ENCODE measurements at regions not wholly inside any gene's neighbourhood (a gene's known extent, or its start where the extent isn't known, plus 50 kb on each side); places are given as distances from the start of the nearest gene placed in this dataset.

- no peak overlapping the region for H3K4me3 ChIP-seq (ENCODE audit: low read length)
- H3K4me1 ChIP-seq (ENCODE audit: control insufficient read depth, insufficient read depth, low read length): no peaks in the 10 kb centered on the region
- no peak overlapping the region for H3K9ac ChIP-seq (ENCODE audit: low read length)
- H3K27me3 ChIP-seq (ENCODE audit: control insufficient read depth, insufficient read depth, low read length): no peaks in the 10 kb centered on the region
- H3K27ac ChIP-seq (ENCODE audit: low read depth, low read length): no peak overlapping the region
- no peaks in the 10 kb centered on the region for H3K36me3 ChIP-seq (ENCODE audit: control insufficient read depth, insufficient read depth, low read length)
Measured at GRCh38 chr16:85290626-85291301, 178.5 kb upstream of the CIBAR2 start.

GRCh38 chr16:85291302-85292148, 179.3 kb upstream of the CIBAR2 start:
- Histone ChIP-seq H3K9ac (ENCODE audit: low read length) (no peak overlapping the region), H3K4me3 (ENCODE audit: low read length) (no peak overlapping the region)

DNA sequence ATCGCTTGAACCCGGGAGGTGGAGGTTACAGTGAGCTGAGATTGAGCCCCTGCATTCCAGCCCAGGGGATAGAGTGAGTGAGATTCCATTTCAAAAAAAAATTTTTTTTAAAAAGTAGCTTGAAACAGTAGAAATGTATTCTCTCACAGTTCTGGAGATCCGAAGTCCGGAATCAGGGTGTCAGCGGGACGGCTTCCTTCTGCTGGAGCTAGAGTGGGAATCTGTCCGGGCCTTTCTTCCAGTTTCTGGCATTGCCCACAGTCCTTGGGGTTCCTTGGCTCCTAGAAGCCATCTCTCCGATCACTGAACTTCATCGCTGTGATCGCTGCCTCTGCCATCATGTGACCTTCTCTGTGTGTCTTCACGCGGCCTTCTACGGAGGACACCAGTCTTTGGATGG, 181.2 kb upstream of the CIBAR2 start:
- H3K4me3 ChIP-seq (ENCODE audit: low read length): no peak overlapping the region
- H3K27me3 ChIP-seq (ENCODE audit: control insufficient read depth, insufficient read depth, low read length): no peaks in the 10 kb centered on the region
- H3K27ac ChIP-seq (ENCODE audit: low read depth, low read length): no peak overlapping the region
- no peak overlapping the region for H3K9ac ChIP-seq (ENCODE audit: low read length)
- no peaks in the 10 kb centered on the region for H3K4me1 ChIP-seq (ENCODE audit: control insufficient read depth, insufficient read depth, low read length)
- no peaks in the 10 kb centered on the region for H3K36me3 ChIP-seq (ENCODE audit: control insufficient read depth, insufficient read depth, low read length)

More at GRCh38 chr16:85291302-85292148, 179.3 kb upstream of the CIBAR2 start:
- Histone ChIP-seq H3K4me1 (ENCODE audit: control insufficient read depth, insufficient read depth, low read length) (no peaks in the 10 kb centered on the region), H3K27ac (ENCODE audit: low read depth, low read length) (no peak overlapping the region), H3K36me3 (ENCODE audit: control insufficient read depth, insufficient read depth, low read length) (no peaks in the 10 kb centered on the region), H3K27me3 (ENCODE audit: control insufficient read depth, insufficient read depth, low read length) (no peaks in the 10 kb centered on the region)

DNA sequence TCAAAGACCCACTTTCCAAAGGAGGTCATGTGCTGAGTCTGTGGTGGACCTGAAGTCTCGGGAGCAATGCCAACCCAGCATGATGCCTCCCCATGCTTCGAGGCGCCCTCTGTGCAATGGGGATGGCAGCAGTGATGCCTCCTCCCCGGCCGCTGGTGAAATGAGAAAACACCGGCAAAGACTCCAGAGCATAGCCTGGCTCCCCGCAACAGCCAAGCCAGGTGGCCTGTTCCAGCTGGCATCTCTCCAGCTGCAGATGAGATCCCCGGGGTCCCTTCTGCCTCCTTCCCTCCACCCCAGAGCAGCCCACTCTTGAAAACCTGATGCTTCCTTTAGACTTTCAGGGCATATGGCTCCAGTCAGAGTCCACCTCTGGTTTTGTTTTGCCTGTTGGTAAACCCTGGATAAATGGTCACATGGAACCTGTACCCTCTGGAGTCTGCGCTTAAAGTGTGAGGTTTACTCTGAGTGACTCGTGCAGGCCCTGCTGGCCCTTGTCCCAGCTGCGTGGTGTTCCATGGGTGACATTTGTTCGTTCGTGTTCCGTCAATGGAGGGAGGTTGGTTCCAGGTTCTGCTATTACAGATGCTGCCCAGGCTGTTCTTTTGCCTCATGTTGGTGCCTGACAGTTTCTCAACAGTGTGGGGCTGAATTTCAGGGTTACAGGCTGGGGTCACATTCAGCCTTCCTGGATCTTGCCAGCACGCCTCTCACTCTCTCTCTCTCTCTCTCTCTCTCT, 181.8 kb upstream of the CIBAR2 start:
- Histone ChIP-seq H3K4me1 (ENCODE audit: control insufficient read depth, insufficient read depth, low read length) (no peaks in the 10 kb centered on the region), H3K4me3 (ENCODE audit: low read length) (no peak overlapping the region), H3K27ac (ENCODE audit: low read depth, low read length) (no peak overlapping the region), H3K36me3 (ENCODE audit: control insufficient read depth, insufficient read depth, low read length) (no peaks in the 10 kb centered on the region), H3K9ac (ENCODE audit: low read length) (no peak overlapping the region), H3K27me3 (ENCODE audit: control insufficient read depth, insufficient read depth, low read length) (no peaks in the 10 kb centered on the region)

GRCh38 chr16:85294810-85295508, 182.7 kb upstream of the CIBAR2 start:
- H3K4me1 ChIP-seq (ENCODE audit: control insufficient read depth, insufficient read depth, low read length): no peaks in the 10 kb centered on the region
- no peak overlapping the region for H3K4me3 ChIP-seq (ENCODE audit: low read length)
- no peak overlapping the region for H3K27ac ChIP-seq (ENCODE audit: low read depth, low read length)

DNA sequence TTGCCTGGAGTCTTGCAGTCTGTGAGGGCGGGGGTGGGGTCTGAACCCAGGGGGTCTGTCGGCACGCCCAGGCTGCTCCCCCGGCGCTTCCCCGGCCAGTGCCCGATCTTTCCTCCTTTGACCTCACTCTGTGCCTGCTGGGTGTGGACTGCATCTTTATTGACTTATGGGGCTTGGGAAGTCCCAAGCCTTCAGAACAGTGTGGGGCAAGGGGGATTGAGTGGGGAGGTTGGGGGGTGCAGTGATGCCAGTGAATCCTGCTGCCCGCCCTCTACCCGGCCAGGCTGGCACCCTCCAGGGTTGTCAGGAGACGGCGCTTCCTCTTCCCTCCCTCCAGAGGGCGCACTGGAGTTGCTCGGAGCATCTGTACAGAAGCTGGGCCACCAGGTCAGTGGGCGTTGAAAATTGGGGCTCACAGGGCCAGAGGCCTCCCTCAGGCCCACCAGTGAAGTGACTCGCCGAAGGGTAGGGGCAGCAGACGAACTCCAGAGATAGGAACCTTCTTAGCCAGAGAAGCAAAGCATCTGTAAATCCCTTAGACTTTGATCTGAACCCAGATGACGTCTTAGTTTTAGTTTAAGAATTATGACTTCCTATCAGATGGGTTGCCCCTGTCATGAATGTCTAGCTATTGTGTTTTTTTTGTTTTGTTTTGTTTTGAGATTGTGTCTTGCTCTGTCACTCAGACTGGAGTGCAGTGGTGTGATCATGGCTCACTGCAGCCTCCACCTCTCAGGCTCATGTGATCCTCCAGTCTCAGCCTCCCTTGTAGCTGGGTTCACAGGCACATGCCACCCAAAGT, 184.8 kb upstream of the CIBAR2 start:
- H3K36me3 ChIP-seq (ENCODE audit: control insufficient read depth, insufficient read depth, low read length): no peaks in the 10 kb centered on the region
- H3K4me1 ChIP-seq (ENCODE audit: control insufficient read depth, insufficient read depth, low read length): peaks cover 2% of the 10 kb centered on the region
- H3K27ac ChIP-seq (ENCODE audit: low read depth, low read length): no peak overlapping the region
- no peak overlapping the region for H3K4me3 ChIP-seq (ENCODE audit: low read length)
- no peak overlapping the region for H3K9ac ChIP-seq (ENCODE audit: low read length)
- H3K27me3 ChIP-seq (ENCODE audit: control insufficient read depth, insufficient read depth, low read length): no peaks in the 10 kb centered on the region

More at GRCh38 chr16:85294810-85295508, 182.7 kb upstream of the CIBAR2 start:
- Histone ChIP-seq H3K9ac (ENCODE audit: low read length) (no peak overlapping the region), H3K36me3 (ENCODE audit: control insufficient read depth, insufficient read depth, low read length) (no peaks in the 10 kb centered on the region), H3K27me3 (ENCODE audit: control insufficient read depth, insufficient read depth, low read length) (no peaks in the 10 kb centered on the region)

DNA sequence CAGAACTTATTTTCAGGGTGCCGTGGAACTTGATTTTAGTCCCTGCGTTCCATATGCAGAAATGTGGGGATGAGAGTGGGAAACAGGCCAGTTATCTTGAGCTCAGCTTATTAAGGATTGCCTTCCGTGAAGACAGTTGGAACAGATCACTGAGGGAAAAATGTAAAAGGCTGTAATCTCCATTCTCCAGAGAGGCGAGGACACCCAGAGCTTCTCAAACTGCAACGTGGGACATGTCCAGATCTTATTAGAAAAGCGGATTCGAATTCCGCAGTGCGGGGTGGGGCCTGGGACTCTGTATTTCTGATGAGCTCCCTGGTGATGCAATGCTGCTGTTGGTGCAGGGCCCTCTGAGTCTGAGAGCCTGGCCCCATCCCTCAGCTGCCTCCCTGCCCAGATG, 185.6 kb upstream of the CIBAR2 start:
- no peak overlapping the region for H3K4me3 ChIP-seq (ENCODE audit: low read length)
- no peaks in the 10 kb centered on the region for H3K36me3 ChIP-seq (ENCODE audit: control insufficient read depth, insufficient read depth, low read length)
- H3K4me1 ChIP-seq (ENCODE audit: control insufficient read depth, insufficient read depth, low read length): peaks cover 2% of the 10 kb centered on the region
- H3K9ac ChIP-seq (ENCODE audit: low read length): no peak overlapping the region
- H3K27me3 ChIP-seq (ENCODE audit: control insufficient read depth, insufficient read depth, low read length): no peaks in the 10 kb centered on the region
- H3K27ac ChIP-seq (ENCODE audit: low read depth, low read length): no peak overlapping the region

GRCh38 chr16:85300406-85300968, 188.2 kb upstream of the CIBAR2 start:
- no peak overlapping the region for H3K9ac ChIP-seq (ENCODE audit: low read length)
- no peak overlapping the region for H3K27ac ChIP-seq (ENCODE audit: low read depth, low read length)
- H3K36me3 ChIP-seq (ENCODE audit: control insufficient read depth, insufficient read depth, low read length): no peaks in the 10 kb centered on the region

DNA sequence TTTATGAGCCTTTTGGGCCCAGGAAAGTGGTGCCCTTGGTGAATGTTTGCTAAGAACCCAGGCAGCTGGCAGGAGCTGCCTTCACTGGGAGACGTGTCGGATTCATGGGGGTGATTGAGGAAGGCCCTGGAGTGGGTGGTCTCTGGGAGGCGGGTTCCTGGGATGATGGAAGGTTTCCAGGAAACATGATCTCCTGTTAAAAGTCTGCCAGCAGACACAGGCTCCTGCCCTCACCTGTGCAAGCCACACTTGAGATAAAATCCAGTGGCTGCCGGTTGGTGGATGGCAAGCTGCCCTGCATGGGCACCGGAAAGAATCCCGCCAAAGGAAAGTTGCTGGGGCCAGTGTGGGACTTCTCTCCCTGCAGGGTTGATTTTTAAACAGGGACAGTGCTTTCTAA, 189.0 kb upstream of the CIBAR2 start:
- H3K27ac ChIP-seq (ENCODE audit: low read depth, low read length): no peak overlapping the region
- H3K36me3 ChIP-seq (ENCODE audit: control insufficient read depth, insufficient read depth, low read length): no peaks in the 10 kb centered on the region
- H3K27me3 ChIP-seq (ENCODE audit: control insufficient read depth, insufficient read depth, low read length): no peaks in the 10 kb centered on the region
- H3K4me3 ChIP-seq (ENCODE audit: low read length): no peak overlapping the region
- peaks cover 5% of the 10 kb centered on the region for H3K4me1 ChIP-seq (ENCODE audit: control insufficient read depth, insufficient read depth, low read length)
- H3K9ac ChIP-seq (ENCODE audit: low read length): no peak overlapping the region

More at GRCh38 chr16:85300406-85300968, 188.2 kb upstream of the CIBAR2 start:
- Histone ChIP-seq H3K27me3 (ENCODE audit: control insufficient read depth, insufficient read depth, low read length) (no peaks in the 10 kb centered on the region), H3K4me3 (ENCODE audit: low read length) (no peak overlapping the region), H3K4me1 (ENCODE audit: control insufficient read depth, insufficient read depth, low read length) (peaks cover 2% of the 10 kb centered on the region)

- Histone ChIP-seq H3K27ac (ENCODE audit: low read depth, low read length) (no peak overlapping the region), H3K4me1 (ENCODE audit: control insufficient read depth, insufficient read depth, low read length) (peaks cover 8% of the 10 kb centered on the region), H3K4me3 (ENCODE audit: low read length) (no peak overlapping the region), H3K36me3 (ENCODE audit: control insufficient read depth, insufficient read depth, low read length) (no peaks in the 10 kb centered on the region), H3K9ac (ENCODE audit: low read length) (no peak overlapping the region), H3K27me3 (ENCODE audit: control insufficient read depth, insufficient read depth, low read length) (no peaks in the 10 kb centered on the region)
Measured at GRCh38 chr16:85302018-85302847, 190.0 kb upstream of the CIBAR2 start.
